ENCODE measurements at regions not wholly inside any gene's neighbourhood (a gene's known extent, or its start where the extent isn't known, plus 50 kb on each side); places are given as distances from the start of the nearest gene placed in this dataset.

GRCh38 chr6:164916087-164916486, 393.3 kb downstream of the C6orf118 start:
- DNase-seq (ENCODE audit: low spot score): no peak

DNA sequence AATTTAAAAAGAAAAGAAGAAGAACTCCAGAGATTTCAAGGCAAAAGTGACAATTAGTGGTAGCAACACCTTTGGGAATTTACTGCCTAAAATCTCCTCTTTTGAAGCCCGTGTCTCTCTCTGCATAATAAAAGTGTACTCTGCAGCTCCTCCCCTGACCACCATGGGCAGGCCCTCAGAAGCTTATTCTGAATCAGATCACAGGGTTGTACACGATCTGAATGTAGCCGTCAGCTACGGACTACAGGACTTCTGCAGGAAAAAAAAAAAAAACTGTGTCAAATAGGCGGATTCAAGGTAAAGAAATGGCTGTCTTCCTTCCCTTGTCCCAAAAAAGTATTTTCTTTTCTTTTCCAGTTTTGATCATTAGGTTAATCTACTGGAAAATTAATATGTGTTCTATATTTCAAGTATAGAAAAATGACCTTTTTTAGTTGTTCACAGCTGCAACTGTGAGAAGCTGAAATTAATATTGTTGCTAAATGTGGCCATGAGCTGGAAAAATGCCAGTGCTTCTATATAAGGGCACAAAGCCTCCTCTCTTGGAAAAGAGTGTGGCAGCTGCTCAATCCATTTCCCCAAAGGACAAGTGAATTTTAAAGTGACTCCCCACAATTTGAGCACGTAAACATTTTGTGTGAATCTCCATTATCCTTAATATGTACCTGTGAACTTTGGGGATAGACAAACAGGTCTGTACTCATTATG, 397.4 kb downstream of the C6orf118 start:
- no peak for DNase-seq (ENCODE audit: low spot score)

GRCh38 chr6:164911151-164911550, 398.3 kb downstream of the C6orf118 start:
- DNase-seq (ENCODE audit: low spot score): no peak

DNA sequence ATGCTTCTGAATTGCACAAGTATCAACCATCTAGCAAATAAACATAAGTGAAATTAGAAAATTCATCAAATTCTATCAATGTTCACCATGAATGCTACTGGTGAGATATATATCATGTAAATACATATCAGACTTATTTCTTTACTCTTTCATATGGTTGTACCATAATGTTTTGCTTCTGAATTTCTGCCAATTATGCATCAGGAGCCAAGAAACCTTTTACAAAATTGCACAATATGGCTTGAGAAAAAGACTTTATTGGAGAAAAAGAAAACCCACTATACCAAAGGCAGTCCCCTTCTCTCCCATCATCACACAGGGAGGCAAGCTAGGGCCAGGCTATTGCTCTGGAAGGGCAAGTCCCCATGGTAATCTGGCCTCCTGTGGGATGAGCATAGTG, 402.6 kb downstream of the C6orf118 start:
- no peak for DNase-seq (ENCODE audit: low spot score)

GRCh38 chr6:164905311-164905710, 404.1 kb downstream of the C6orf118 start:
- DNase-seq (ENCODE audit: low spot score): no peak

- DNase-seq (ENCODE audit: low spot score): no peak
Measured at GRCh38 chr6:164898412-164898811, 411.0 kb downstream of the C6orf118 start.

- DNase-seq (ENCODE audit: low spot score): no peak
Measured at GRCh38 chr6:164897523-164898235, 411.7 kb downstream of the C6orf118 start.

- no peak for DNase-seq (ENCODE audit: low spot score)
Measured at GRCh38 chr6:164889980-164890379, 419.4 kb downstream of the C6orf118 start.

- DNase-seq (ENCODE audit: low spot score): no peak
Measured at GRCh38 chr6:164887660-164888059, 421.7 kb downstream of the C6orf118 start.

DNA sequence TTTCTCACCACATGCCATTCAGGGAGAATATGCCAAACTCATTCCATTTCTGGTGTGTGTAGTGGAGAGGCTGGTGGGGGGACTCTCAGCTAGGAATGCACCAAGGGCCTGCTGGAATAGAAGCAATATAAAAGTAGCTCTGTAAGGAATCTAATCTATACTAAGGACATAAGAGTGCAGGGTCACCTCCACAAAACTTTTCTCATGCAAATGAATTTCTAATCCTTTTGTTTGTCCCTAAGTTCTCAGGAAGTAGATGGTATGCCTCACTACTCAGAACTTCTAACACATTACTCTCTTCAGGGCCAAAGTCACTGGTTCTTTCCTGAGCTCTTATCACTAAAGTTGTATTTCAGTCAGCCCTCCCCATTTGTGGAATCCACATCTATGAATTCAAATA, 427.2 kb downstream of the C6orf118 start:
- DNase-seq (ENCODE audit: low spot score): no peak

DNA sequence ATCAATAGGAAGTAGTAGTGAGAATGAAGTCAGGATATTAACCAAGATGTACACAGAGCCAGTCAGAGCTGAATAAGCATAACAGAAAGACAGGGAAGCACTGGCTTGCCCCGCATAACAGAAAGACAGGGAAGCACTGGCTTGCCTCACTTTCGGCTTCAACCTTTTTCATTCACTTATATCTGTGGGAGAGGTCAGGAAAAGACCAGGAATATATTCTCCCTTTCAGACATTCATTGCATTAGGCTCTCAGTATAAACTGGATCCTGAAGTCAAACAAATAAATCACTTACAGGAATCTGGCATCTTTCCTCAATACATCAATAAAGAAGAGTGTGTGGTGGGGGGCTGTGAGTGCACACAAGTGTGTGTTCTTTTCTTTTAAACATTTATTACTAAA, 437.6 kb downstream of the C6orf118 start:
- DNase-seq (ENCODE audit: low spot score): no peak

GRCh38 chr6:164870164-164870563, 439.2 kb downstream of the C6orf118 start:
- DNase-seq (ENCODE audit: low spot score): no peak

DNA sequence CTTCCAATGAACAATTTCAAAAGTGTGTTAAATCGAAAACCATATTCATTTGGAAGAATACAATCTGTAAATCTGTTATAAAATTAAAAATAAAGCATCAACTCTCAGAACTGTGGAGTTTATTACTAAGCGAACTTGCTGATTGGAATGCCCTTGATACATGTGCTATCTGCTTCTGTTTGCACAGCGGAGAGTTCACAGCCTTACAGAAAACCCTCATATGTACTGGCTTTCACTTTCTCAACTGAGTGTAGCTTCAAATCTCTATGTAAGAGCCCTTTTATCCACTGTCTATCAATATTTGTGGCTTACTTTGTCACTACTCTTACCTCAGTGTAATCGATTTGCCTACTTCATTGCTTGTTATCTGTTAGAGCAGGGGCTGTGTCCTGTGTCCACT, 447.4 kb downstream of the C6orf118 start:
- no peak for DNase-seq (ENCODE audit: low spot score)

- DNase-seq (ENCODE audit: low spot score): no peak
Measured at GRCh38 chr6:164859816-164860215, 449.6 kb downstream of the C6orf118 start.

DNA sequence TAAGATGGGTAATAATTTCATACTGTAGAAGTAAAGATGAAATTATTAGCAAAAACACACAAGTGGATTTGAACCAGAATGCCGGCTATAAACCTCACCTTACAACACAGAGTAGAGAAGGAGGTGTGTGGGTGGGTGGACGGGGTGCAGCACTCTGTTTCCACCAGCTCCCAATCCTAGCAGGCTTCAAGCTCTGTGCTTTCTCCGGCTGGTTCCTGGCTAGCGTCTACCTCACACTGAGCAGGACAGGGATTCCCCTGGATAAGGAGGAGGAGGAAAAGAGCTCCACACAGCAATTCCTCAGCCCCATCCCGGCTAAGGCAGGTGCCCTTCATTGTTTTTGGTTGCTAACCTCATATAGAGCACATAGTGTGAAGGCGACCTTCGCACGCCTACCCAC, 453.3 kb downstream of the C6orf118 start:
- no peak for DNase-seq (ENCODE audit: low spot score)

GRCh38 chr6:164855281-164855680, 454.1 kb downstream of the C6orf118 start:
- DNase-seq (ENCODE audit: low spot score): no peak

GRCh38 chr6:164854526-164854925, 454.9 kb downstream of the C6orf118 start:
- no peak for DNase-seq (ENCODE audit: low spot score)

DNA sequence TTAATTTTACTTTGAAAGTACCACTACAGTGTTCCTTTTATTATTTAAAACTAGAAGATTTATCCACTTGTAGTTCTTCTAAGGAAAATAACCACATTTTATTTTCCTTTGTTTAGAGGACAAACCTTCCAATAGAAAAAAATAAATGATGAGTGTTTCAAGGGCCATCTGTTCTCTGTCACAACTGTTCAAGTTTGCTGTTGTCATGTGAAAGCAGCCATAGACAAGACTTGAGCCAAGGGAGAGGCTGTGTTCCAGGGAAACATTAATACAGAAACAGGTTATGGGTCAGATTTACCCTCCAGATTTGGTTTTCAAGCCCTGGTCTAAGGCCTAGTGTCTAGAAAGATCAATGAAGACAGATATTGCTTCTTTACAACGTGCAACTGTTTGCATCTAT, 463.6 kb downstream of the C6orf118 start:
- no peak for DNase-seq (ENCODE audit: low spot score)

DNA sequence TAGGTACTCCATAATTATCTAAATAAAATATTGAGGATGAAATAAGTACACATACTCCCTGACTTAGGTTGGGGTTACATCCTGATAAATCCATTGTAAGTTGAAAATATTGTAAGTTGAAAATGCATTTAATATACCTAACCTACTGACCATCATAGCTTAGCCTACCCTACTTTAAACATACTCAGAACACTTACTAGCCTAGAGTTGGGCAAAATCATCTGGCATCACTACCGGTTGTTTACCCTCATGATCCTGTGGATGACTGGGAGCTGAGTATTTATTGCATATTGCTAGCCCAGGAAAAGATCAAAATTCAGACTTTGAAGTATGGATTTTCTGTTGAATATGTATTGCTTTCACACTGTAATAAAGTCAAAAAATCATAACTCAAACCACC, 467.3 kb downstream of the C6orf118 start:
- no peak for DNase-seq (ENCODE audit: low spot score)

DNA sequence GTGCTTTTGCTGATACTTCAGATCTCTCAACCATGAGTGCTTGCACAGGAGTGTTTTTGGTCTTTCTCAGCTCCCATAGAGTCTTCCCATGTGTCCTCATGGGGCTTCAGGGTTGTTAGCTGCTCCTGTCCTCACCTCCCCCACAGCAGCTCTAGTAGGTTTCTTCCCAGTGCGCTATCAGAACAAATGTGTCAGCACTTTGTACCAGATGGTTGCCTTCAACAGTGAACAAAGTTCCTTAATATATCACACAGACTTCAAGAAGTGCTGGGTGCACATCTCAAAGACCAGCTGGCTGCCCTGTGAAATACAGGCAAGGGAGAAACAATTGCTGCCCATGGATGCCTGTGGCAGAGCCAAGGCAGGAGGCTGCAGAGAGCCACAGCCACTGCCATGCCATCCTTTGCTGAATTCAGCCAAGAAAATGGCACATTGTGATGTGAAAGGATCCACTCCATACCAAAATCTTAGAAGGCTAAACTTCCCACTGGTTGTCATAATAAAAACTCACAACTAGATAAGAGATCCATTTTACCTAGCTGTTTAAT, 471.3 kb downstream of the C6orf118 start:
- DNase-seq (ENCODE audit: low spot score): no peak

DNA sequence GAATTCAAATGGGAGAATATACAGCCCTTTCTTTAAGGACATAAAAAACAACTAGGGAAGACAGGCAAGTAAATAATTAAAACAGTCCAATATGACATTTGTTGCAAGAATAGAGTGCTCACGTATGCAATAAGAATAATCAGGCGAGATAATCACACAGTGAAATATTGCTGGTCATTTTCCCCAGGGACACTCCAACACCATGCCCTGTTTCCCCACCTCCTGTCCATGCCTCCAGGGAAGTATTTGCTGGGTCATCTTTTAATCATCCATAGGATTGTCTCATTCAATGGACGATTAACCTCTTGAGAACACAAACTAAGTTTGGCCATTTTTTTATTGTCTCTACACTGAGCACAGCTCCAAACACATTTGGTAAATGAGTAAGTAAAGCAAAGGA, 472.9 kb downstream of the C6orf118 start:
- DNase-seq (ENCODE audit: low spot score): no peak

GRCh38 chr6:164832410-164832809, 477.0 kb downstream of the C6orf118 start:
- no peak for DNase-seq (ENCODE audit: low spot score)

DNA sequence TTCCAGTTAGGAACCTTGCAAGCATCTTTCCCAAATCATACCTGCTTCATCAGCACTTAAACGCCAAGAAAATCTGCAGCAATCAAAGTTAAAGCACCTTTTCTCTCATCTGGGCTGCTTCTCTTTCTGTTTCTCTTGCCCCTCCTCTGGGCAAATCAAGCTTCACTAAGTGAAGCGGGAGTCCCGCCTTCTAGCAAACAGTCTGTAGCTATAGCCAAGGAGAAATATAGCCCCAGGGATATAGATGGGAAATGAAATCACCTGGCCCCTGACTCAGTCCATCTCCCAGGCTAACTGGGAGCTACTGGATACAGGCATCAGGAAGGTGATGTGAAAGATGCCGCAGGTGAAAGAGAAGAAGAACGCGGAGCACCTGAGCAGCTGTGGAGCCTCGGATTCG, 481.9 kb downstream of the C6orf118 start:
- no peak for DNase-seq (ENCODE audit: low spot score)
